GM10266 (cell line): ENCODE measurements at regions not wholly inside any gene's neighbourhood (a gene's known extent, or its start where the extent isn't known, plus 50 kb on each side); places are given as distances from the start of the nearest gene placed in this dataset.

ENCODE experiments used
- DNase-seq: peaks from one replicate; pipeline ENCODE4 v3.0.0; 2012; ENCODE audit errors: extremely low spot score
- CTCF ChIP-seq: IDR thresholded peaks from 2 replicates; pipeline ENCODE4 v1.5.1; 2012; ENCODE audit warnings: mild to moderate bottlenecking, low read depth; ENCODE audit not compliant: control insufficient read depth, insufficient read depth; ENCODE audit errors: missing control alignments

- TF ChIP-seq CTCF = no peak
- no peak for DNase-seq
These were observed 55.2 kb upstream of the FMN2 start for GRCh38 chr1:240036526-240036925.
